NK-92 treated with Interleukin-12 subunit alpha and Interleukin-12 subunit beta, amount 100 ng/mL, for 24 hours (cell line): ENCODE measurements at regions not wholly inside any gene's neighbourhood (a gene's known extent, or its start where the extent isn't known, plus 50 kb on each side); places are given as distances from the start of the nearest gene placed in this dataset.
"Not testable (repeated sequence)": the region's sequence is repeated elsewhere in the genome, so short reads cannot be mapped to it uniquely, and the experiment has no call there.

Experiments used
- DNase-seq: peaks from one replicate; lab custom pipeline; 2025; lab: John Stamatoyannopoulos, UW

DNA sequence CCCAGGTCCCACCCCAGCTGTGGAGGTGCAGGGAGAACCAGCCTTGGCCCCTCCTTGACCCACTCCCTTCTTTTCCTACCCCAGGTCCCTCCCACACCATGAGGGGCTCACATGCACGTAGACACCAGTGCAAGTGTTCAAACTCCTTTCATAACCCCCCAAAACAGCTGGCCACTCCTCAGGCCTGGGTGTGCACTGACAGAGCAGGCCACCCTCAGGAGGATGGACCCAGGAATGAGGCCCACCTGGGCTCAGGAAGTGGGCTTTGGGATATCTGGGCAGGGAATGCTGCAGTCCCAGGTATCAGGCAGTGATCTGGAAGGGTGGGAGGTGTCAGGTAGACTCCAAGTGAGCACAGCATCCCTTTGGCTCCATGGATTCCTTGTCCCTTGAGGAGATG, 723.8 kb downstream of the MATN1 start:
- DNase-seq = no peak

DNA sequence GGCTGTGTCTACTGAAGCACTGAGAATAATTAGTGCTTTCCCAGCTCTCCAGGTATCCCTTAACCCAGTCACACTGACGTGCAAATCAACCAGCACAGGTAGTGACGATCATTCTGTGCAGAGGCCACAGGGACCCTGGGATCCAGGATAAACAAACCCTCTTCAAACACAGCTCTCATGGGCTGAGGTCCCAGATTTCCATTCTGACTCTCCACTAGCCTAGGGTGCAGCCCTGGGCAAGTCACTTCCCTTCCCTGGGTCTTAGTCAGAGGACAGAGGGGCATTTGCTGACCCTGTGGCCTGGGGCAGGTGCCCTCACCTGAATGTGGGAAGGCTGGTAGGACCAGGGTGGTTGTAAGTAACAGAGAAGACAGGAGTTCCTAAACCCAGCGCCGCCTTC, 724.7 kb downstream of the MATN1 start:
- DNase-seq = no peak

DNA sequence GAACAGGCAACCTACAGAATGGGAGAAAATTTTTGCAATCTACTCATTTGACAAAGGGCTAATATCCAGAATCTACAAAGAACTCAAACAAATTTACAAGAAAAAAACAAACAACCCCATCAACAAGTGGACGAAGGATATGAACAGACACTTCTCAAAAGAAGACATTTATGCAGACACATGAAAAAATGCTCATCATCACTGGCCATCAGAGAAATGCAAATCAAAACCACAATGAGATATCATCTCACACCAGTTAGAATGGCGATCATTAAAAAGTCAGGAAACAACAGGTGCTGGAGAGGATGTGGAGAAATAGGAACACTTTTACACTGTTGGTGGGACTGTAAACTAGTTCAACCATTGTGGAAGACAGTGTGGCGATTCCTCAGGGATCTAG, 725.6 kb downstream of the MATN1 start:
- DNase-seq = not testable (repeated sequence)

DNA sequence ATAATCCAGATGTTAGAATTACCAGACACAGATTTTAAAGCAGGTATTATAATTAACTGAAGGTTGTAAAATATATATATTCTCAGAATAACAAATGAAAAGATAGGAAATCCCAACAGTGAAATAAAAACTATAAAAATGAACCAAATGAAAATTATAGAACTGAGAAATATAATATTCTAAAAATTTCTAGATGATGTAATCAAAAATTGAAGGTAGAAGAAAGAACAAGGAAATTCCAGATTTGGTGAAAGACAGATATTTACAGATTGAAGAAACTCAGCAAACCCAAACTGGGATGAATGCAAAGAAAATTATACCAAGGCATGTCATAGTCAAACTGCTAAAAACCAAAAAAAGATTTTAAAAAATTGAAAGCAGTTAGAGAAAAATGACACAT, 729.4 kb downstream of the MATN1 start:
- DNase-seq = no peak

DNA sequence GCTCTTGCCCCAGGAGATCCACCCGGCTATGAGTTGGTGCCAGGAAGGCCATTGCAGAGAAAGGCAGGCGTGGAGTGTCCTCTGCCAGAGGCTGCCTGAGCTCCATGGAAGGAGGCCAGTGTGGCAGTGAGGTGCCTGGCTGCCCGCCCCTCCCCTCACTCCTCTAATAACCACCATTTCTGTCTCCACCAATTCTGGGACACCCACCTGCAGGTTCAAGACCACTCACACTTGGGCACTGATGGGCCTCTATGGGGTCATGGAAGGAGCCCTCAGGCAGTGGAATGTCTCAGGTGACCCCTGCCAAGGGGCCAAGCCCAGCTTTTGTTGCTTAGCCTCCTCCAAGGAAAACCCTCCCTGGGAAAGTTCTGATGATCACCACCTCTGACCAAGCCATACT, 731.6 kb downstream of the MATN1 start:
- no peak for DNase-seq

DNA sequence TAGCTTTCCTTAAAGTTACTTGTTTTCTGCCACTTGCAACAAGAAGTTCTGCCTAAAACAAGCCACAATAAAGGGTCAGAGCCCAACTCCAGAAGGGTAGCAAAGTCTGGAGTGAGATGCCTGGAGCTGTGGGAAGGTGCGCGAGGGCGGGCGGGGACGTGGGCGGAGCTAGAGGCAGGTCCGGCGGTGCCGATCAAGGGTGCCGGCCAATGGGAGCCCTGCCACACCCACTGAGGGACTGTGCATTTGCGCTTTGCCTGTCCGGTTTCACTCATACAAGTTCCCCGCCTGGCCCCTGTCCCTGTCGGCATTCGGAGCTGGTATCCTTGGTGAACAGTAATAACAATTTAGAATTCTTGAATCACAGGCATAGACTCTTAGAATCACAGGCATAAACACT, 732.4 kb downstream of the MATN1 start:
- no peak for DNase-seq

DNA sequence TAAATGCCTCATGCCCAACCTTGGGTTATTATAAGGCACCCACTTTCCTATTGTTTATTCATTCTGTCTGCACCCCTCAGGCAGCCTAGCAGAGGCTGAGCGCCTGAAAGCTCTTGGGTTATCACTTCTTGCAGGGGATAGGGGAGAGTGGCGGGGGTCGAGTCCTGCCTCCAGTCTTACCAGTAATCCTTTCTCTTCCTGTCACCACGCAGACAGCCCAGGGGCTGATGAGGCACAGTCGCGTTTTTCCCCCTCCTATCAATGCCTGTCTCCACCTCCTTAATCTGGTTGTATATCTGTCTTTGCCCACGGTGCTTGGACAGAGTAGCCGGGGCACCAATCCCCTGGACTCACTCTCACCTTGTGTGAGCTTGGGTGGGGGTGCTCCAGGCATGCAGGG, 733.1 kb downstream of the MATN1 start:
- DNase-seq = no peak

DNA sequence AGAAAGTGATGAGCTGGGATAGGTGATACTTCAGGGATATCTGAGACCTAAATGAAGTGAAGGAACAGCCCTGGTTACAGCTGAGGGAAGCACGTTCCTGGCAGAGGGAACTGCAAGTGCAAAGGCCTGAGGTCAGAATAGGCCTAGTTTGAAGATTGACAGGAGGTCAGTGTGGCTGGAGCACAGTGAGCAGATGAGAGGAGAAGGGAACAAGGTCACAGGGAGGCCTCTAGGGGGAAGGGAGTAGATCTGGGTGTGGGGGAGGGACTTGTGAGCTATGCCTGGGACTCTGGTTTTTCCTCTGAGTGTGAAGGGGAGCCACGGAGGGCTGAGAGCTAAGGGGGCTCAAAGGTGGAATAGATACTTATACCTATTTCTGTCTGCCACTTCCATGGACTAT, 736.4 kb downstream of the MATN1 start:
- no peak for DNase-seq

DNA sequence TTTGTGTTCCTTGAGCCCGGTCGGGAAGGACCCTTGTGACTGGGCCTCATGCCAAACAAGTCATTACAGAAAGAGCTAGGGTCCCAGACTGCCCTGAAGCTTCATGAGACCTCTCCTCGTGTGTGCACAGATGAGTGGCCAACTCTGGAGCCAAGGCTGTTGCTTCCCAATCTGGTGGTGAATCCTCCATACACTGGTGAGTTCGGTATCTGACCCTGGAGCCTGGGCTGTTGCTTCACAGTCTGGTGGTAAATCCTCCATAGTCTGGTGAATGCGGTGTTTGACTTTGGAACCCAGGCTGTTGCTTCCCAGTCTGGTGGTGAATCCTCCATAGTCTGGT, 737.8 kb downstream of the MATN1 start:
- DNase-seq = no peak

DNA sequence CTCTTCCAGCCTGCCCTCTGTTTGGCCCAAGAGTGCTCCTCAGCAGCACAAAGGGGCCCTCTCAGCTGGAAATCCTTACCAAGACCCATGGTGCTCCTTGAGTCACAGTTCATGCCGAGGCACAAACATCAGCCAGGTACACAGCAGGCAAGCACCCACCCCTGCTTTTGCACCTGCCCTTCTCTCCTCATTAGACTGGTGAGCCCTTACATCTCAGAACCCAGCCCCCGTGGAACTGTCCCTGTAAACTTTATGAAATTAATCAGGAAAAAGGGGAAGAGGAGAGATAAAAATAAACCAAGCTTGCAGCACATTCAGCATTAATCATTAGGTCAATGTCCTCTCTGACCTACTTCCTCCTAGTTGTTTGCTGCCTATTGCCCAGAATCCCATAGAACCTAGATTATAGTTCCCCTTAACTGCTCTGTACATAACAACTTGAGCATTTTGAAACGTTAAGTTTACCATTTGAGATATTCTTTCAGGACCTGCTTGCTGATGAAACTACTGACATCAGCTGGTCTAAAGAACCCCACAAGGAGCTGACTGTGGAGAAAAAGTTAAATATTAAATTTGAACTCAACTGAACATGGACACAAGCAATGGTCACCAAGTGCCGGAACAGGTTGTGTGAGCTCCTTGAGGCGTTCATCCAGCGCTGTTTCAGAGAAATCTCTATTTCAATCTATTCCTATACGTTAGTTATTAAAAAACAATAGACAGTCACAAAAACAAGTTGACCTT, 738.4 kb downstream of the MATN1 start:
- no peak for DNase-seq

DNA sequence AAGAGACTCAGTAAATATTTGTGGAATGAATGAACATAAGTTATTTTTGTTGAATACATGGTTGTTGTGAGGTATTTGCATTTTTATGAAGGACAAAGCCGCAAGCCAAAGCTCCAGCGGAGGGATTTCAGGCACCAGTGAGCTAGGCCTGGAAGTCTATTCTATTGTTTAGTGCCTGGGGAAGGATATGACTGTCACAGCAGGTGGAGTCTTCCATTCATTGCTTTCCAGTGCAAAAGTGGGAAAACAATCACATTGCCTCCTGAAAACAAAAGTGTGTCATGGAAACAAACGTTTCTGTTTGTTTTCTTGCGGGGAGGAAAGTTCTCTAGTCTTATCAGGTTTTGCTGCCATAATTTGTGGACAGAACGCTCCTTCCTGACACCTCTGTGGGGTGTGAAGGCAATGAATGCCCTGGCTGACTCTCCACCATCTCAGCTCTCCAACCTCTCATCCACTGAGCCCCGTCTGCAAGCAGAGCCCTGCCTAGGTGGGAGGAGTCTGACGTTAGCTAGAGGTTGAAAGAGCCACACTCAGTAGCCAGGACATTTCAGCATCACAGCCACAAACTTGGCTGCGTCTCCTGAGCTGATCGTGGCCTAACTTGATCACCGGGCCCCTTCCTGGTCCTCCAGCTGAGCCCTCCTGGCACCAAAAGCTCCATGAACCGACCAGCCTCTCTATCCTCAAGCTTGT, 739.1 kb downstream of the MATN1 start:
- DNase-seq = no peak

DNA sequence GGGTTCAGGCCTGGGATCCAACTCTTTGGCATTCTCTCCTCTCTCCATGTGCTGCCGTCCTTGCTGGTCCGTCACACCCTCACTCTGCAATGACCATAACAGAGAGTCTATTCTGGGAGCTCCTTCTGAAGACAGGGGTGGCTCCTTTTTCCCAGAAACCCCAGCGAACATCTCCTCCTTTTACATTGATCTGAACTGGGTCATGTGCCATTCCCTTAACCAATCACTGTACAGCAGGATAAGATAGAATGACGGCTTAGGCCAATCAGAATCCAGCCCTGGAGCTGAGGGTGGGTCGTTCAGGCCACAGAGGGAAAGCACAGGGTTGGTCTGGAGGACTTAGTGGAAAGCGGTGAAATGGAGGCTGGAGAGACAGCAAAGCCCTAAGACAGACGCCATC, 740.1 kb downstream of the MATN1 start:
- no peak for DNase-seq

DNA sequence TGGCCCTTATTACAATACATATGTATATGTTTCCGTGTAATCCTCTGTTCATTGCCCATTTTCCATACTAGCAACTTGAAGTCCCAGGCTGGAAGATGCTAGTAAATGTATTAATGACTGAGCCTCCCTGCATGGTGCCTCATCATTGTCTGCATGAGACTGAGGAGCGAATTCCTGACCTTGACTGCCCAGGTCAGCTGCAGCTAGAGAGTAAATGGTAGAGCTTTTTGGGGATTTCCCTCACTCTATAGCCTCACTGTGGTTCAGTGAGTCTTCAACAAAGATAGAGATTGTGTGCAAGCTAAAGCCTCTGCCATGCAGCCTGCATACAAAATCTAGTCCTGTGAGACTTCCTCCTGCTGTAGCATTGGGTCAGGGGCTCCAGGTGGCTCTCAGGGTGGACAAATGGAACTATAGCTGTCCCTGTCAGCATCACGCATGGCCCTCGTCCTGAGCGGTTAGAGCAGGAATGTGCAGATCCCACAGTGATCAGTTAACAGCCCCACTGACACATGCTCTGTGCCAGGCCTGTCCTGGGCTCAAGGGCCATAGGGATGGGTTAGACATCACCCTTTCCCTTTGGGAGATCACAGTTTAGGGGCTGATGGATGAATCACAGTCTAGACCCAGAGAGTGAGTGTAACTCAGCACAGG, 741.7 kb downstream of the MATN1 start:
- DNase-seq = no peak

DNA sequence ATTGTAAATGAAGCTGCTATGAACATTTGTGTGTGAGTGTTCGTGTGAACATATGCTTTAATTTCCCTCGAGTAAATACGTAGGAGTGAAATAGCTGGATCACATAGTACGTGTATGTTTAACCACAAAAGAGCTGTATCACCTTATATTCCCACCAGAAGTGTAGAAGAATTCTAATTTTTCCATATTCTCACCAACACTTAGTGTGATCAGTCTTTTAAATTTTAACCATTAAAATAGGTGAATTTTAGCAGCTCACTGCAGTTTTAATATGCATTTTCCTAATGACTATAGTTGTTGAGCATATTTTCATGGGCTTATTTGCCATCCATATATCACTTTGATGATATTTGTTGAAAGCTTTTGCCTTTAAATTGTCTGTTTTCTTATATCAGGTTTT, 741.2 kb downstream of the PTPRU start:
- no peak for DNase-seq

DNA sequence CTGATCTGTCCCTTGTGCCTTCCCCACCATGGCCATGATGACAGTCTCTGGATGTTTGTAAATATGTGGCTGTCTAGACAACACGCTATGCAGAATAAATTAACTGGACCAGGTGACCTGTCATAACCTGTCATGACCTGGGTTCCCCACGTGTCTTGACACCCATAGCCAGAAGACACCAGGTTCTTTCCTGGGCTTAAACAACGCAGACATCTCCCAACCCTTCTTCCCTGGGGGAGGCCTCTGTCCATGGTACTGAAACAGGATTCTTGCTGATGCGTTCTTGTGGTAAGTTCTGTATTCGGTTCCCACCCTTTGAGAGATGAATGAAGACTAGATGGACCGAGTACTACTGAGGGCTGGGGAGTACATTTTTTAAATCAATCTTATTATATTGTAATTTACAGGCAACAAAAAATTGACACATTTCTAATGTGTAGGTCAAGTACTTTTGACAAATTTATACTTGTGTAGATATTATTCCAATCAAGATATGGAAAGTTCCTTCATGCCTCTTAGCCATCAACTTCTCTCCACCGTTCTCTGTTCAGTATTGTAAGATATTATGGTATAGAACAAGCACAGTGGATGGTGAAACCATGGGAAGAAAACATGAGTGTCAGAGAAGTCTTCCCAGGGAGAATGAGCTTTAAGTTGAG, 738.8 kb downstream of the PTPRU start:
- DNase-seq = no peak

DNA sequence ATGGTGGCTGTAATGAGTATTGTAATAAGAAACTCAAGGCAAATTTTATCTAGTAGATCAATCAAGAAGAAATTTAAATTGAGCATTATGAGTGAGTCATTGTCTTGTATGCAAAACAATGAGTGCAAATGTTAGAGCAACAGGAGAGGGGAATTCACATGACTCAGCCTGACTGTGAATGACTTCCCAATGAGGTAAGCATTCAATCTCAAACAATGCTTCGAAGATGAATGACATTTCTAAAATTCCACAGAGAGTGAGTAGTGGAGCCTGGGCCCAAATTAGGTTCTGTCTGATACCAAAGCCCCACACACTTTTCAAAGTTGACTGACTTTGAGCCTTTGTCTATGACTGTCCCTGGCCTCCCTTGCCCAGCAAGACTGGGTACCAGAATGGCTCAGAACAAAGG, 738.0 kb downstream of the PTPRU start:
- no peak for DNase-seq

DNA sequence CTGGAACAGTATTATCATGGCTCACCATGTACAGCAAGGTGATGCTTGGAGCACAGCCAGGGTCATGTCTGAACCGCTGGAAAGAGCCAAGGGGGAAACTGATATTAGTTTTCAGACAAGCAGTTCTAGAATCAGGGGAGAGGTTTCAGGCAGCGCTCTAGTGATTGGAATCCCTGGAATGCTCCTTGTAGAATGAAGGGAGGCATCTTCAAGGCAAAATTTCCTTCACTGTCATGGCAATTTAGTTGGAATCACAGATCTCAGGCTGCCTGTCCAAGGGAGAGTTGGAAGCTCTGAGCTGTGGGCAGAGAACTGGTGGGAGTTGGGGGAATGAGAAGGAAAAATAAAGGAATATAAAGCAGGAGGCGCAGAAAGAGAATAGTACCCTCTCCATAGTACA, 737.1 kb downstream of the PTPRU start:
- DNase-seq = no peak

DNA sequence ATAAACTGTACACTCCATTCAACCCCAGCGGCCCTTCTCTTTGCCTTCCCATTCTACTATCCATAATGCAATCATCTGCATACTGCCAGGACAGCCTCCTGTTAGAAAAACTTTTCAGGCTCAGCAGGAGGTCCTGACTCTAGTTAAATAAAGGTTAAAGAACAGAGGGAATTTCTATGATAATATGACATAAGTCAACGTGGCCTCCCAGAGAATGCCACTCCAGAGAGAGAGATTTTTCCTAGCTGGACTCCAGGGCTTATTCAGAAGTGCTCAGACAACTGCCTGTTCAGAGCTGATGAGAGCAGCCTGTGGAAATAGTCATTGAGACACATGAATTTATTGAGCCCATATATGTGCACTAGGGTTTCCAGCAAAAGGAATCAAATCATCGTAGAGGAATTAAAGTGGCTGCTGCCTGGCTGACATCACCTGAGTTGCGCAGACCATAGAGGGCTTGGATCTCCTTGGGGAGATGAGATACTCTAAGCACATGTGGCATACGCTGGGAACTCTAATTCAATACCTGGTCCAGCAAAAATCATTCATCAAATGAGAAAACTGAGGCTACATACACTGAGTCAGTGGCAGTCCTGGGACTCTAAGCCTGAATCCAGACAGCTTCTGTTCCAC, 736.2 kb downstream of the PTPRU start:
- DNase-seq = no peak

DNA sequence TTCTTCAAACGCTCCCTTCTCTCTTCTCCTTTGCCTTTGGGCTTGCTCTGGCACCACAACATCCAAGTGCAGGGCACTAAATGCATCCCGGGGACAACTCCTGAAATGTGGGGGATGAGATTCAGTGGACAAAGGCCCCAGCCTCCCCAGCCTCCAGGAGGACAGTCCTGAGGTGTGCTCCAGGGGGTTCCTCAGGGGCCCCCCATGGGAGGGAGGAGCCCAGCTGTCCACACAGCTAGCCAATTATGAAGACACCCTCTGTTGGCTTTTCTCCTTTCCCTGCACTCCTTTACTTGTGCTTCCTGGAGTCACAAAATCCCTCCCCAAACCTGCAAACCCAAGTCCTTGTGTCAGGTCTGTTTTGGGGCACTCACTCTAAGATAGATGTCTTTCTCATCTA, 735.4 kb downstream of the PTPRU start:
- DNase-seq = no peak

DNA sequence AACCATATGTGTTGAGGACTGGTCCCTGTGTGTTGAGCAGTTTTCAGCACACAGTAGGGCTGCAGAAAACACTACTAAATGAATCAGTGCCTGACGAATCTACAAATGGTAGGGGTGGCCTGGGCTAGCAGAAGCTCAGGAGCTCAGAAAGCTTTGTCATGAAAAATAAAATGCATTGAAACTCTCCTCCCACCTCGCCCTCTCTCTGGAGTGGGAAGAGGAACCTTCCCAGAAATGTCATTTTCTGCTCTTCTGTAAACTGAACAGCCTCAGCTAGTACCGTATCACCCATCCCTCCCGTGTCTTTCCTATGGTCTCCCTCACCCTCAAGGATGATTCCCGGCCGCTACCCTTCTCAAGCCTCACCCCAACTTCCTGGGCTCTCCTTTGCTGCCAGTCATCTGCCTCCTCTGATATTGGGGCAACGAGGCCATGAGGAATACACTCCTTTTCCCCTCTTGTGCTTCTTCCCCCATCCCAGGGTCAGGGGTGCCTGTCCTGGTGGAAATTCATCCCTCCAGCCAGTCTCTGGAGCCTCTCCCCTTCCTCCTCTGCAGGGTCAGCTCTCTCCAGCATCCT, 734.5 kb downstream of the PTPRU start:
- DNase-seq = no peak

DNA sequence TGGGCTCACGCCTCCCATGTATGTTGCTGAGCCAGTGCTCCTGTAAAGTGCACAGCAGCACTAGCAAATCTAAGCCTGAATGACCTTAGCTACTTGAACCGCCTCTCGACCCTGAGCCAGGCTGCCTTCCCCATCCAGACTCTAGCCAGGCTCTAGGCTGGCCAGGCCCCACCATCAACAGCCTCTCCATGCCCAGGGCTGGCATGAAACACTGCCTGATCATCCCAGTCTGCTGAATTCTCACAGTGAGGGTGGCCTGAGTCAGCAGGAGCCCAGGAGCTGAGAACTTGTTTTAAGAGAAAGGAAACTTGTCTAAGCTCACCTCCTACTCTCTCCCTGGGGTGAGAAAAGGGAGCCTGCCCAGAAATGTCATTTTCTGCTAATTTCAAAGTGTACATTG, 733.3 kb downstream of the PTPRU start:
- no peak for DNase-seq

DNA sequence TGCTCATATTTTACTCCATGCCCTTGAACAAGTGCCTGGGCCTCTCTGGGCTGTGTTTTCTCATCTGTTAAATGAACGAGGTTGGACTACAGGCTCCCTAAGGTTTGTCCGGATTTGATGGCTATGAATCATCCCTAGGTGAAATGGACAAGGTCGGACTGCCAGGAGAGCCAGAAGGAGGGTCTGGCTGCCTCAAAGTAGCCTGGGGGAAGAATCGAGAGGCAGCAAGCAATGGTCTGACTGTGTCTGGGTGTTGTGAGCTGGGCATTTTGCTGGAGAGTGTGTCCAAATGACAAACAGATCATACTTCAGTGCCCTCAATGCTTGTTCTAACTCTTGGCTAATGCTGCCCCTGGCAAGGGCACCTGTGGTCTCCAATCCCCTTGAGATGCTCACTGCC, 730.9 kb downstream of the PTPRU start:
- DNase-seq = no peak
